Posterior cingulate gyrus (tissue), 11 donors: ENCODE measurements at regions not wholly inside any gene's neighbourhood (a gene's known extent, or its start where the extent isn't known, plus 50 kb on each side); places are given as distances from the start of the nearest gene placed in this dataset.

ENCODE experiments used
- DNase-seq, 10 donors: peaks; one replicate each; pipeline versions ENCODE4 v3.0.0 to v3.0.0-alpha.2; 2020 to 2021; ENCODE audit warnings: mixed read lengths in 3 of 10
- intact Hi-C: fragments of 100-400 bp; cut with DNase I; formaldehyde crosslinking; loops from one replicate; pipeline ENCODE4 v1.15.1; 2023

DNA sequence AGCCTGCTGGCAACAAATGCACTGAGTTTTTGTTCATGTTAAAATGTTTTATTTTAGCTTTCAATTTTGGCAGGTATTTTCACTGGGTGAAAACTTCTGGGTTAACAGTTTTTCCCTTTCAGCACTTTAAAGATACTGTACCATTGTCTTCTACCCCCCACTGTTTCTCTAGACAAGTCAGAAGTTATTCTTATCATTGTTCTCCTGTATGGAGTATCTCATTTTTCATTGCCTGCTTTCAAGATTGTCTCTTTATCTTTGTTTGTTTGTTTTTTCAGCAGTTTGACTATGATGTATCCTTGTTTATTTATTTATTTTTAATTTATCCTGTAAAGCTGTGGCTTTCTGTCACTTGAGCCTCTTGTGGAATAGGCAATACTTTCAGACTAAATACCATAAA, 277.0 kb downstream of the ICOS start:
- intact Hi-C loops = no loop called here
- no peak for DNase-seq

- DNase-seq = no peak
- intact Hi-C loops = no loop called here
Observed at GRCh38 chr2:204218040-204218439, 281.5 kb downstream of the ICOS start.

GRCh38 chr2:204219196-204219595, 282.6 kb downstream of the ICOS start:
- DNase-seq = no peak
- intact Hi-C loops = no loop called here

- no peak for DNase-seq
- intact Hi-C loops = no loop called here
Observed at GRCh38 chr2:204220896-204221295, 284.3 kb downstream of the ICOS start.

DNA sequence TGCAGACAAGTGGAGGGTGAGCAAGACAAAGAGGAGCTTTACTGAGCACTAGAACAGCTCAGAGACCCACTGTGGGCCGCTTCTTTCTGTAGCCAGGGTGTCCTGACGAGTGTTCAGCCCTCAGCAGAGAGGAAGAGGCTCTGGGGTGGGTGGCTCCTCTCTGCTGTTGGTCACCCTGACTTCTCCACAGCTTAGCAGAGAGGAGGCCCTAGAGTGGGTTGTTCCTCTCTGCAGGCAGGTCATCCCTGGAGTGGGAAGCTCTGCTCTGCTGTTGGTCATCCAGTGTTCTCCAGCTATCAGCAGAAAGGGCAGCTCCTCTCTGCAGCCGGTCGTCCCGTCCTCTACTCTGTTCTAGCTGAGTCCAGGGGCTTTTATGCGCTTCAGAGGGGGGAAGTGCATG, 286.5 kb downstream of the ICOS start:
- DNase-seq = peak in 1 of 10 donors; percentile 70
- intact Hi-C loops = no loop called here

DNA sequence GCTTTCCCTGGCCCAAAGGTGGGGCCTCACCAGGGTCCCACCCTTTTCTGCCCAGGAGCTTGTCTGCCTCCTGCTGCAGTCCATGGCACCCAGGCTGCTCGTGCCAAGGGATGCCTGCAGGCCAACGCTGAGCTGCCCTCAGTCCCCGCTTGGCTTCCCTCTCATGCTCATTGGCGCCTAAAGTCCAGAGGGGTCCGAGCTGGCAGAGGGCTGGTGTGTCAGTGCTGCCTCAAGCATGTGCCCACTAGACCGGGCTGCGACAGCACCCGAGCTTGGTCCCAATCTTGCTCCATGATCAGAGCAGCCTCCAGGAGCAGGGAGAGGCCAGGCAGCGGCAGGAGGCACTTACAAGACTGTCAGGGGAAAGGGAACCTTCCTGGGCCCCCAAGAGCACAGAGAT, 287.0 kb downstream of the ICOS start:
- intact Hi-C loops = no loop called here

GRCh38 chr2:204225671-204226073, 289.1 kb downstream of the ICOS start:
- no peak for DNase-seq
- intact Hi-C loops = no loop called here

More for the DNA sequence above, 287.0 kb downstream of the ICOS start:
- peak in 1 of 10 donors; percentile 66 for DNase-seq

GRCh38 chr2:204226305-204226880, 289.8 kb downstream of the ICOS start:
- DNase-seq = no peak
- intact Hi-C loops = no loop called here

DNA sequence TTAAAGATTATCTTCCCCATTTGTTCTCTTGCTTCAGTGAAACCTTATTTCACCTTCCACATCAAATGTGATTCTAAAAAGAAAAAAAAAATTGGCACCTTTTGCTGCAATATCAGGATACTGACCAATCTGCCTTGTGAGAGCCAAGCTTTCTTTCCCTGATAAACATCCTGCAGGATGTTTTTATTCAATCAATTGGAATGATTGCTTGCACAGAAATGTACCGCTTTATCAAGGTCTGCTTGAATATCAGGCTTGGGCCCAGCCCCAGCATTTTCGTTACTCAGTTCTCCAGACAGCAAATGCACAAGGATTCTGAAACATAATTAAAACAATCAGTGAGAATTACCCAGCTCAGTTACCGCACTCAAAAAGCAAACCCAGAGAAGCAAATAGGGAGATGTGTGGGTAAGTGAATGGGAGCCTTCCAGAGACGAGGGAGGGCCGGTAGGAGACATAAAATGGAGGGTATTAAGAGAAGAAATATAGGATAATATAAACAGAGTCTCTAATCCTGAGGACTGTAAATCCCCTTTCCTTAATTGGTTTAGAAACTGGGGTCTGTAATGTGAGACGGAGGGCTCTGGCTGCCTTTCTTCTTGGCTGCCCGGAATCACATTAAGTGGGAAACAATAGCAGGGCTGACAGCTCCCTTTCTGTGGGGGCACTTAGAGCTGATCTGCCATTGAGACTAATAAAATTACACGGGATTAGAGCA, 291.8 kb downstream of the ICOS start:
- intact Hi-C loops = no loop called here
- DNase-seq = no peak

GRCh38 chr2:204234248-204234647, 297.7 kb downstream of the ICOS start:
- no peak for DNase-seq
- intact Hi-C loops = no loop called here

GRCh38 chr2:204234879-204235278, 298.3 kb downstream of the ICOS start:
- no peak for DNase-seq
- intact Hi-C loops = no loop called here

- DNase-seq = no peak
- intact Hi-C loops = no loop called here
Observed at GRCh38 chr2:204237416-204237815, 300.9 kb downstream of the ICOS start.

- no peak for DNase-seq
- intact Hi-C loops = no loop called here
Observed at GRCh38 chr2:204239411-204240165, 303.0 kb downstream of the ICOS start.

- intact Hi-C loops = no loop called here
- no peak for DNase-seq
Observed at GRCh38 chr2:204240961-204241360, 304.3 kb upstream of the PARD3B start.

- intact Hi-C loops = no loop called here
- DNase-seq = no peak
Observed at GRCh38 chr2:204249437-204249836, 295.8 kb upstream of the PARD3B start.

GRCh38 chr2:204250692-204251091, 294.6 kb upstream of the PARD3B start:
- no peak for DNase-seq
- intact Hi-C loops = no loop called here

DNA sequence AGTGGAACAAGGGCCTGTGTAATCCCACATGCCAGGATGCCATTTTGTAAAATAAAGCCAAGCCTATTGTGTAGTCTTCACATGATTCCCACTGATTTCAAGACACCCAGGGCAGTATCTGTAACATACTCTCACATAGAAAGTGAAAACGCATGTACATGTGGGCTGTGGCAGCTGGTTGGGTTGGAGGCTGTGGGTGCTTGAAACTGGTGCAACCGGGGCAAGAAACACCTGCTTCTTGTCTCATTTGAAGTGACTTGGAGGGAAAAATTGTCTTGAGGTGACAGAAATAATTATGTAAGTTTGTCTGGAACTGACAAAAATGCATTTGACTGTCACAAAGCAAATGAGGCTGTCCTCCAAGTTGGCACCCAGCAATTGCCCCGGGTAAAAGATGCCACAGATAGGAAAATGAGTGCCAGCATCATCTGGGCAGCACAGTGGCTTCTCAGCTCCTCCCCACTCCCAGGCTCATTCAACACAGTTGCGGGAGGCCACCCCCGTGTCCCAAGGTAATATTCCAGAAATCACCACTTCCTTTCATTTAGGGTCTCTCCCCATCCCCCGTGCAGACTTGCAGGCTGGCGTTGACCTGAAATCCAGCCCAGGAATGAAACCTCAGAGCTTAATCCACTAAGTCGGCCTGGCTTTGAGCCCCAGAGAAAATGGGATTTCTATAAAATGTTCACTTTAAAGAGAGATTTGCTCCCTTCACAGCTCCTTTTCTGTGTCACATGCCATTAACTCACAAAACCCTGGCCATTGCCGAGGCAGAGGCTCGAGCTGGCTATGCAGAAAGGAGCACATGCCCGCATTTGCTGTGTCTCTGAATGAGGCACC, 293.9 kb upstream of the PARD3B start:
- intact Hi-C loops = no loop called here
- no peak for DNase-seq

DNA sequence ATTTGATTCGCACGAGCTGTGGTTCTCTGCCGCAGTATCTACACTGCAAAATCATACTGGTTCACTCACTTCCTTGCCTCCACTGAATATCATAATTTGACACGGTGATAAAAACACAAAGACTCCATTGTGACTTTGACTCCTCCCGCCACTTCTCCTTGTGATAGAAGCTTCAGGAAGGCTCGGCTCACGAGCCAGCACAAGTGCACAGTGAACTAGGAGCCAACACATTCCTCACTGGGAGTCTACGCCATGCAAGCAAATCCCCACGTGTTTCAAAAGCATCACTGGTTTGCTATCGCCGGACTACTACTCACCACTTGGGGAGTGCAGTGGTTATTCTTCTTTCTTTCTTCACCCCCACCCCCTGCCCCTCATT, 293.3 kb upstream of the PARD3B start:
- DNase-seq = no peak
- intact Hi-C loops = no loop called here

- intact Hi-C loops = no loop called here
- no peak for DNase-seq
Observed at GRCh38 chr2:204255071-204255470, 290.2 kb upstream of the PARD3B start.

GRCh38 chr2:204255526-204255925, 289.7 kb upstream of the PARD3B start:
- intact Hi-C loops = no loop called here
- DNase-seq = no peak

DNA sequence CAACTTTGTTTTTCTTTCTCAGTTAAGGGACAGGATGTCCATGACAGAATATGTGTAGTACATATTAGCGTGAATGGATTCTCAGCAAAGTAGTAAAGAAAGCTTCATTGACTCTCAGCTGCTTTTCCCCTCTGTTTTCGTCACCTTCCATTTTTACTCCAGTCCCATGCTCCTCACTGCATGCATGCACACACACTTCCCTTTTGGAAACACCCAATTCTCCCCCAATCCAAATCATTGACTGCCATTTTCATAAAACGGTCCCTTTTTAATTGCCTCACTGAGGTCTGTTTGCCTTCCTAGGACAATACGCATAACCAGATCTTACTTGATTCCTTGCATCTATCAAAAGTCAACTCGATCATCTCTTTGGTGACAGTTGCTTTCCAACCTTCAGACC, 287.5 kb upstream of the PARD3B start:
- DNase-seq = no peak
- intact Hi-C loops = no loop called here
